HCT116 (cell line): ENCODE measurements at regions not wholly inside any gene's neighbourhood (a gene's known extent, or its start where the extent isn't known, plus 50 kb on each side); places are given as distances from the start of the nearest gene placed in this dataset.

Experiments
- ATAC-seq: fragments of 200-7000 bp; cut with Tn5 transposase; 2 replicates; pipeline ENCODE4 v1.9.1; 2020; ENCODE audit warnings: mild to moderate bottlenecking, moderate library complexity
- BruUV-seq: library from RNA; stranded (reverse); fragments of 400-500 nt; replicated peaks from 2 replicates; lab custom pipeline; 2021; lab: Mats Ljungman, UMichigan
- CTCF ChIA-PET: fragments of 300-600 bp; sonication (Branson Sonifier 250); formaldehyde crosslinking; loops from one replicate; lab custom pipeline; 2021; ENCODE audit warnings: antibody characterized with exemption; lab: Charles Lee
- POLR2A ChIA-PET: fragments of 300-600, 350-600 bp; sonication (Branson Sonifier 250); formaldehyde crosslinking; loops from one replicate; lab custom pipeline; 2021; ENCODE audit warnings: antibody characterized with exemption; lab: Charles Lee
- RAD21 ChIA-PET, 2 experiments: fragments of 300-600 bp; sonication (Branson Sonifier 250); formaldehyde crosslinking; loops; one replicate each; lab custom pipeline; 2023; ENCODE audit warnings: low total read pairs in 2 of 2; ENCODE audit not compliant: uncharacterized antibody in 2 of 2, unreplicated experiment in 2 of 2, low non-redundant PET in 1 of 2; lab: Charles Lee
- DNase-seq: peaks from one replicate; pipeline ENCODE4 v3.0.0-alpha.2; 2010; ENCODE audit warnings: low read depth, low spot score
- H2AFZ ChIP-seq: fragments of 200-600 bp; shearing (Covaris generic), sonication (generic); 2 replicates; pipeline ENCODE4 v1.6.1; 2017; ENCODE audit warnings: low read depth, mixed run types, mixed read lengths, antibody characterized with exemption, low read length; ENCODE audit not compliant: poor library complexity, severe bottlenecking
- H3K27ac ChIP-seq: 2 replicates; pipeline ENCODE4 v1.5.1; 2012; ENCODE audit warnings: low read depth, low read length
- H3K27me3 ChIP-seq: fragments of 200-600 bp; sonication (generic); 2 replicates; pipeline ENCODE4 v1.6.1; 2016; ENCODE audit warnings: mixed run types, low read length, mixed read lengths; ENCODE audit not compliant: insufficient read depth
- H3K36me3 ChIP-seq, 2 experiments: fragments of 200-500 bp in 1 of 2; fragments of 200-600 bp in 1 of 2; sonication (Bioruptor generic) in 1 of 2; sonication (generic) in 1 of 2; 2 replicates each; pipeline versions ENCODE4 v1.5.1 to v1.6.1; 2014 to 2016; ENCODE audit warnings: low read length in 2 of 2, inconsistent platforms in 1 of 2, mixed read lengths in 1 of 2, mixed run types in 1 of 2; ENCODE audit not compliant: insufficient read depth in 2 of 2, control insufficient read depth in 1 of 2
- H3K4me1 ChIP-seq, 2 experiments: fragments of 200-600 bp in 1 of 2; sonication (generic) in 1 of 2; 2 replicates each; pipeline versions ENCODE4 v1.5.1 to v1.6.1; 2012 to 2017; ENCODE audit warnings: low read length in 2 of 2, inconsistent platforms in 1 of 2, mild to moderate bottlenecking in 1 of 2, mixed read lengths in 1 of 2, mixed run types in 1 of 2, moderate library complexity in 1 of 2; ENCODE audit not compliant: insufficient read depth in 2 of 2, control insufficient read depth in 1 of 2
- H3K4me2 ChIP-seq: fragments of 200-600 bp; sonication (generic); 2 replicates; pipeline ENCODE4 v1.6.1; 2017; ENCODE audit warnings: mixed run types, low read length, mixed read lengths
- H3K4me3 ChIP-seq, 2 experiments: fragments of 200-600 bp in 1 of 2; sonication (generic) in 1 of 2; replicated peaks in 1 of 2; 2 replicates each; pipeline ENCODE4 v1.5.1; 2011 to 2016; ENCODE audit warnings: low read length in 2 of 2, control low read depth in 1 of 2, low read depth in 1 of 2, mild to moderate bottlenecking in 1 of 2, mixed read lengths in 1 of 2, mixed run types in 1 of 2
- H3K79me2 ChIP-seq: fragments of 200-600 bp; sonication (generic); 2 replicates; pipeline ENCODE4 v1.6.1; 2017; ENCODE audit warnings: mild to moderate bottlenecking, mixed run types, low read length, moderate library complexity, mixed read lengths; ENCODE audit not compliant: insufficient read depth
- H3K9ac ChIP-seq: fragments of 200-600 bp; sonication (generic); 2 replicates; pipeline ENCODE4 v1.6.1; 2016; ENCODE audit warnings: low read length, mixed read lengths
- H3K9me2 ChIP-seq: fragments of 200-600 bp; sonication (generic), shearing (Covaris generic); 2 replicates; pipeline ENCODE4 v1.6.1; 2017; ENCODE audit warnings: mixed run types, mild to moderate bottlenecking, moderate library complexity; ENCODE audit not compliant: insufficient read depth
- H3K9me3 ChIP-seq, 2 experiments: fragments of 200-500 bp in 1 of 2; fragments of 200-600 bp in 1 of 2; sonication (Bioruptor generic) in 1 of 2; sonication (generic) in 1 of 2; 2 replicates each; pipeline ENCODE4 v1.6.1; 2014 to 2017; ENCODE audit warnings: low read length in 2 of 2, mixed read lengths in 2 of 2, inconsistent platforms in 1 of 2, low read depth in 1 of 2, mild to moderate bottlenecking in 1 of 2, mixed run types in 1 of 2, moderate library complexity in 1 of 2; ENCODE audit not compliant: control insufficient read depth in 1 of 2, insufficient read depth in 1 of 2
- H4K20me1 ChIP-seq: fragments of 200-600 bp; sonication (generic), shearing (Covaris generic); 2 replicates; pipeline ENCODE4 v1.6.1; 2017; ENCODE audit warnings: mixed run types, mild to moderate bottlenecking, moderate library complexity; ENCODE audit not compliant: insufficient read depth
- ATF3 ChIP-seq: IDR thresholded peaks from 2 replicates; pipeline ENCODE4 v1.6.1; 2012
- CBX3 ChIP-seq: IDR thresholded peaks from 2 replicates; pipeline ENCODE4 v1.6.1; 2012; ENCODE audit warnings: low read depth
- ELF1 ChIP-seq: IDR thresholded peaks from 2 replicates; pipeline ENCODE4 v1.6.1; 2012; ENCODE audit warnings: low read depth, borderline replicate concordance
- EZH2 ChIP-seq: fragments of 200-600 bp; sonication (generic); IDR thresholded peaks from 2 replicates; pipeline ENCODE4 v1.6.1; 2017; ENCODE audit warnings: antibody characterized with exemption, mixed run types
- EZH2phosphoT487 ChIP-seq: fragments of 200-600 bp; IDR thresholded peaks from 2 replicates; pipeline ENCODE4 v1.6.1; 2018; ENCODE audit warnings: antibody characterized with exemption, borderline replicate concordance
- FOSL1 ChIP-seq: IDR thresholded peaks from 2 replicates; pipeline ENCODE4 v1.6.1; 2012; ENCODE audit warnings: low read depth
- MAX ChIP-seq: IDR thresholded peaks from 2 replicates; pipeline ENCODE4 v1.6.1; 2012
- POLR2A ChIP-seq: IDR thresholded peaks from 2 replicates; pipeline ENCODE4 v1.7.0; 2011; ENCODE audit warnings: borderline replicate concordance; ENCODE audit not compliant: insufficient read depth, insufficient read length; ENCODE audit errors: extremely low read depth
- SIN3A ChIP-seq: IDR thresholded peaks from 2 replicates; pipeline ENCODE4 v1.6.1; 2012; ENCODE audit warnings: low read depth
- SRF ChIP-seq: IDR thresholded peaks from 2 replicates; pipeline ENCODE4 v1.6.1; 2012; ENCODE audit warnings: low read depth
- YY1 ChIP-seq: IDR thresholded peaks from 2 replicates; pipeline ENCODE4 v1.6.1; 2011; ENCODE audit warnings: low read length, low read depth, moderate library complexity, mild to moderate bottlenecking; ENCODE audit not compliant: insufficient replicate concordance; ENCODE audit errors: extremely low read depth
- ZBTB33 ChIP-seq: IDR thresholded peaks from 2 replicates; pipeline ENCODE4 v1.6.1; 2011; ENCODE audit warnings: mild to moderate bottlenecking, low read length, moderate library complexity; ENCODE audit not compliant: insufficient replicate concordance; ENCODE audit errors: extremely low read depth
- ZNF274 ChIP-seq: fragments of 200-500 bp; sonication (Bioruptor generic); IDR thresholded peaks from 2 replicates; pipeline ENCODE4 v1.6.1; 2014; ENCODE audit warnings: mild to moderate bottlenecking, low read depth, low read length, inconsistent platforms
- intact Hi-C: fragments of 100-400 bp; cut with micrococcal nuclease; formaldehyde crosslinking; loops from 2 replicates; pipeline ENCODE4 v1.10.0; 2022

- TF ChIP-seq ZBTB33 (no peak), CBX3 (no peak), EZH2 (no peak), EZH2phosphoT487 (no peak)
These were observed 302.7 kb upstream of the MYOCD start (continued) for GRCh38 chr17:12362853-12363455.

- Histone ChIP-seq H2AFZ (no peak overlapping the region), H3K4me3 (no peak overlapping the region), H3K79me2 (no peaks in the 10 kb centered on the region), H3K36me3 (no peaks in the 10 kb centered on the region), H3K9me3 (no peaks in the 10 kb centered on the region), H3K9me2 (no peaks in the 10 kb centered on the region), H3K27ac (no peak overlapping the region), H3K9ac (no peak overlapping the region), H3K4me1 (no peaks in the 10 kb centered on the region), H3K4me2 (no peak overlapping the region)
- ATAC-seq, result no peak
- POLR2A ChIA-PET, result no interaction called here
- DNase-seq, result no peak
- RAD21 ChIA-PET, result no interaction called here
- CTCF ChIA-PET, result no interaction called here
- intact Hi-C loops, result no loop called here
- BruUV-seq, result no TSS peak
- TF ChIP-seq FOSL1 (no peak), ZBTB33 (no peak), ZNF274 (no peak), ELF1 (no peak), MAX (no peak), YY1 (no peak), POLR2A (no peak), ATF3 (no peak), EZH2 (no peak), SRF (no peak), SIN3A (no peak)
- TF ChIP-seq, all 23 proteins: peak for 0
- no peaks in the 10 kb centered on the region for H4K20me1 ChIP-seq
- peaks cover 7% of the 10 kb centered on the region; the same call in 1 of the 2 replicates for H3K27me3 ChIP-seq
These were observed 299.9 kb upstream of the MYOCD start for GRCh38 chr17:12365805-12366204.
